ENCODE measurements at regions not wholly inside any gene's neighbourhood (a gene's known extent, or its start where the extent isn't known, plus 50 kb on each side); places are given as distances from the start of the nearest gene placed in this dataset.
"Not testable (repeated sequence)": the region's sequence is repeated elsewhere in the genome, so short reads cannot be mapped to it uniquely, and the experiment has no call there.

DNA sequence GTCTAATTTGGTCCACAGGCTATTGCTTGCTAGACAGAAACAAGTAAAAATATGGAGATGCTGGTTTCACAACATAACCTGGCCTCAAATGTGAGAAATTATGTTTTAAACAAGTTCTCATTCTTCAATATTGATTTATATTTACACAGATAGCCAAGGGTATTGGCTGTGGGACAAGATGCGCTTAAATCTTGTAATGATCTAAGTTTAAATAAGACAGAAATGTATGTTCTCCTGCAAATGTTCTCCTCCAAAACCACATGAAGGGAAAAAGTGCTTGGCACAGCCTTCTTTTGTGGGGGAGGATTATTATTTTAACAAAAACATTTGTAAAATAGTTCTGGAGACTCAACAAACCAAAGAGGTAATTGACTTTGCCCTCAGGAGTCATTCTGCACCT lies 356.0 kb downstream of the DMAC1 start:
- DNase-seq (ENCODE audit: low read depth) (no peak), FAIRE-seq (no peak)
- no peaks in the 10 kb centered on the region for H3K27me3 ChIP-seq (ENCODE audit: control insufficient read depth, insufficient read depth, low read length)
- no peaks in the 10 kb centered on the region for H3K36me3 ChIP-seq (ENCODE audit: control insufficient read depth, insufficient read depth, low read length)
- H3K4me3 ChIP-seq (ENCODE audit: low read depth, low read length) = no peak overlapping the region
- TF ChIP-seq, protein P1, sequence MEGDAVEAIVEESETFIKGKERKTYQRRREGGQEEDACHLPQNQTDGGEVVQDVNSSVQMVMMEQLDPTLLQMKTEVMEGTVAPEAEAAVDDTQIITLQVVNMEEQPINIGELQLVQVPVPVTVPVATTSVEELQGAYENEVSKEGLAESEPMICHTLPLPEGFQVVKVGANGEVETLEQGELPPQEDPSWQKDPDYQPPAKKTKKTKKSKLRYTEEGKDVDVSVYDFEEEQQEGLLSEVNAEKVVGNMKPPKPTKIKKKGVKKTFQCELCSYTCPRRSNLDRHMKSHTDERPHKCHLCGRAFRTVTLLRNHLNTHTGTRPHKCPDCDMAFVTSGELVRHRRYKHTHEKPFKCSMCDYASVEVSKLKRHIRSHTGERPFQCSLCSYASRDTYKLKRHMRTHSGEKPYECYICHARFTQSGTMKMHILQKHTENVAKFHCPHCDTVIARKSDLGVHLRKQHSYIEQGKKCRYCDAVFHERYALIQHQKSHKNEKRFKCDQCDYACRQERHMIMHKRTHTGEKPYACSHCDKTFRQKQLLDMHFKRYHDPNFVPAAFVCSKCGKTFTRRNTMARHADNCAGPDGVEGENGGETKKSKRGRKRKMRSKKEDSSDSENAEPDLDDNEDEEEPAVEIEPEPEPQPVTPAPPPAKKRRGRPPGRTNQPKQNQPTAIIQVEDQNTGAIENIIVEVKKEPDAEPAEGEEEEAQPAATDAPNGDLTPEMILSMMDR (IDR thresholded peaks at IDR 0.05; ENCODE audit: insufficient read depth, low read length, severe bottlenecking) = no peak

DNA sequence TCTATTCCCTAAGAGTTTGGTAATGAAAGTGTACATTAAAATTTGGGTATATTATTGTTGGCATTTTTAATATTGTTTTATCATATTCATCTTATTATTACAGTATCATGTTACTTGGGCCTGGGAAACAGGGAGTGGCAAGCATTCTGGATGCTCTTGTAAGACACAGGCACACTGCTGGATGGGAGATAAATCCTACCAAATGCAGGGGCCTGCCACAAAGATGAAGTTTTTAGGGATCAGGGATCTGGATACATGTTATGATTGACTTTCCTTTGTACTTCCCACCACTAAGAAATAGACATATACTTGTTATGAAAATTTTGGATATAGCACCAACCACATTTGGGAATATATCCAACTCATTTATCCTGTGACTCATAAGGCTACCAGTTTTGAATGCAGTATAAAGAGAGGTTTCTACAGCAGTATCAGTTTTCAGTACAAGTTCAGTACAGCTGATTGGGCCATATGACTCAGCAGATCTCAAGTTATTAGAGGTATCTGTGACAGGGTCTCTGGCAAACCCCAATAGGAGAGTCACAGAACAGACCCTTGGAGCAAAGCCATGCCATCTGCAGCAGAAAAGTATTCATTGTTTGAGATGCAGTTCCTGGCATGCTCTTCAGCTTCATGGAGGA lies 360.1 kb downstream of the DMAC1 start:
- TF ChIP-seq, protein P1 (IDR thresholded peaks at IDR 0.05; ENCODE audit: insufficient read depth, low read length, severe bottlenecking) = no peak
- DNase-seq (ENCODE audit: low read depth) (peak; percentile 85), FAIRE-seq (no peak)
- Histone ChIP-seq H3K36me3 (ENCODE audit: control insufficient read depth, insufficient read depth, low read length) (no peaks in the 10 kb centered on the region), H3K27me3 (ENCODE audit: control insufficient read depth, insufficient read depth, low read length) (no peaks in the 10 kb centered on the region), H3K4me3 (ENCODE audit: low read depth, low read length) (no peak overlapping the region)

DNA sequence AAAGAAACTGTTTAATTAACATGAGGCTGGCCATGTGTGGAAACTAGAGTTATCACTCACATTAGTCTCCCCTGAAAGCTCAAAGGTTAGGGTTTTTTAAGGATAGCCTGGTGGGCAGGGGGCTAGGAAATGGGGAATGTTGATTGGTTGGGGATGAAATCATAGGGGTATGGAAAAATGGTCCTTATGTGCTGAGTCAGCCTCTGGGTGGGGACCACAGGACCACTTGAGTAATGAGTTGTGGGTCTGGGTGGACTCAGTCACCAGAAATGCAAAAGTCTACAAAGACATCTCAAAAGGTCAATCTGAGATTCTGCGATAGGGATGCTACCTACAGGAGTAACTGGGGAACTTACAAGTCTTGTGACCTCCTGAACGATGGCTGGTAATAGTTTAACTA lies 362.8 kb downstream of the DMAC1 start:
- no peaks in the 10 kb centered on the region for H3K36me3 ChIP-seq (ENCODE audit: control insufficient read depth, insufficient read depth, low read length)
- DNase-seq (ENCODE audit: low read depth) (no peak), FAIRE-seq (no peak)
- H3K4me3 ChIP-seq (ENCODE audit: low read depth, low read length) = no peak overlapping the region
- TF ChIP-seq, protein P1 (IDR thresholded peaks at IDR 0.05; ENCODE audit: insufficient read depth, low read length, severe bottlenecking) = no peak
- no peaks in the 10 kb centered on the region for H3K27me3 ChIP-seq (ENCODE audit: control insufficient read depth, insufficient read depth, low read length)

DNA sequence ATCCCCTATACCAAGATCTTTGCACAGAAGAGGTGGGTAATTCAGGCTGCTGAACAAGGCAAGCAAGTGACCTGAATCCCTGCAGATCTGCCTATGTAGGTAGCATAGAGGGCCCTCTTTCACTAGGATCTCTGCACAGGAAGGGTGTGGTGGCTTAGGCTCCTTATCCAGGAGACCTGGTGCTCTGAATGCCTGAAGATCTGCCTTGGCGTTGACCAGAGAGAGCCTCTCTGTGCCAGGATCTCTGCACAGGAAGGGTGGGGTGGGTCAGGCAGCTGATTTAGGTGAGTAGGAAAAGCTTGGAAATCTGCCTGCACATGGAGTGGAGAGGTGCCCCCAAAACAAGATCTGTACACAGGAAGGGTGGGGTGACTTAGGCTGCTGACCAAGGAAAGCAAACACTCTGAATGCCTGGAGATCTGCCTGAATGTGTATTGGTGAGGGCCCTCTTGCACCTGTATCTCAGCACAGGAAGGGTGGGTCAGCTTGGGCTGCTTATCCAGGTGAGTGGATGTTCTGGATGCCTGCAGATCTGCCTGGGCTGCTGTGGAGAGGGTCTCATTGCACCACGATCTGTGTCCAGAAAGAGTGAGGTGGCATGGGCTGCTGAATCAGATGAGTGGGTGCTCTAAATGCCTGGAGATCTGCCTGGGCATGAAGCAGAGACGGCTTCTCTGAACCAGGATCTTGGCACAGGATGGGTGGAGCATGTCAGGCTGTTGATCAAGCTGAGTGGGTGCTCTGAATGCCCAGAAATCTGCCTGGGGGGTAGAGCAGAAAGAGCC lies 365.9 kb downstream of the DMAC1 start:
- TF ChIP-seq, protein P1 (IDR thresholded peaks at IDR 0.05; ENCODE audit: insufficient read depth, low read length, severe bottlenecking) = no peak
- Histone ChIP-seq H3K36me3 (ENCODE audit: control insufficient read depth, insufficient read depth, low read length) (no peaks in the 10 kb centered on the region), H3K4me3 (ENCODE audit: low read depth, low read length) (no peak overlapping the region), H3K27me3 (ENCODE audit: control insufficient read depth, insufficient read depth, low read length) (no peaks in the 10 kb centered on the region)
- FAIRE-seq (peak; percentile 97), DNase-seq (ENCODE audit: low read depth) (peak; percentile 99)

DNA sequence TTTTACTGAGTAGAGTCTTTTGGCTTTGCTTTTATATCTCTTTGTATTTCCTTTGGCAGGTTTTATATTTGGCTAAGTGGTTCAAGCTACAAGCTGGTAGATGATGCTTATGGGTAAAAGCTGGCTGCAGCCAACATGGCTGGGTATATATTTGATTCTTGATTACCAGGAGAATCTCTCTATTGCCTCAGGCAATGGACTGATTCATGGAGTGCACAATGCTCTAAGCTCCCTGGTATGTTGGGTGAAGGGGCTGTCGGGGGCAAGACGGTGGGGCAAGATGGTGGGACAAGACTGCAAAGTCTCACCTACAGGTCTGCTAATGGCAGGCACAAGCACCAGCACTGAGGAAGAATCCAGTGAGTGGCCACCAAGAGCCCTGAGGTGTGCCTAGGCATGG lies 366.6 kb downstream of the DMAC1 start:
- no peak overlapping the region for H3K4me3 ChIP-seq (ENCODE audit: low read depth, low read length)
- no peaks in the 10 kb centered on the region for H3K27me3 ChIP-seq (ENCODE audit: control insufficient read depth, insufficient read depth, low read length)
- peak; percentile 78 for DNase-seq (ENCODE audit: low read depth)
- TF ChIP-seq, protein P1 (IDR thresholded peaks at IDR 0.05; ENCODE audit: insufficient read depth, low read length, severe bottlenecking) = no peak
- no peaks in the 10 kb centered on the region for H3K36me3 ChIP-seq (ENCODE audit: control insufficient read depth, insufficient read depth, low read length)
- FAIRE-seq = no peak

DNA sequence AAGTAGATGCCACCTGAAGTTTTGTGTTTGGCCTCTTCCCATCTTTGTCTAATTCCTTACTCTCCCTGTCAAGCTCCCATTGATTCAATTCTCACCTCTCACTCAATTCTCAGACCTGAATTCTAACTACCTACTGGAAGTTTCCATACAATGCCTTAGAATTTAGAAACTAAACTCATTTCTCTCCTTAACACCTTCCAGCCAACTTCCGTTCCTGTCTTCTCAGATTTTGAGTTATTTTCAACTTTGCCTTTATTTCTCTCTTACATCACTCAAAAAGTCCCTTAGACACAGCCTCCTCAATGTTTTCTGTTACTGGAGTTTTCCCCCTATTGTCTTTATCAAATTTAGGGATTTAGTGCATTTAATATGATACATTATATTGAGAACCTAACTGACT lies 382.2 kb downstream of the DMAC1 start:
- DNase-seq (ENCODE audit: low read depth); H3K27me3 ChIP-seq (ENCODE audit: control insufficient read depth, insufficient read depth, low read length): not testable (repeated sequence)

More for the DNA sequence above, 382.2 kb downstream of the DMAC1 start:
- not testable (repeated sequence) for H3K4me3 ChIP-seq (ENCODE audit: low read depth, low read length); FAIRE-seq; H3K36me3 ChIP-seq (ENCODE audit: control insufficient read depth, insufficient read depth, low read length)
